HG03342 (cell line): ENCODE measurements at regions not wholly inside any gene's neighbourhood (a gene's known extent, or its start where the extent isn't known, plus 50 kb on each side); places are given as distances from the start of the nearest gene placed in this dataset.
"Not testable (repeated sequence)": the region's sequence is repeated elsewhere in the genome, so short reads cannot be mapped to it uniquely, and the experiment has no call there.

Experiments used
- ATAC-seq: cut with Tn5 transposase; IDR thresholded peaks from one replicate; pipeline ENCODE4 v1.9.1; 2021; ENCODE audit warnings: mild to moderate bottlenecking, moderate library complexity; ENCODE audit not compliant: unreplicated experiment

GRCh38 chr3:177906126-177906511 lies 630.1 kb upstream of the KCNMB2 start:
- ATAC-seq, result no peak

GRCh38 chr3:177906578-177907229 lies 629.5 kb upstream of the KCNMB2 start:
- no peak for ATAC-seq

- ATAC-seq, result not testable (repeated sequence)
Measured at GRCh38 chr3:177909530-177909929, 626.7 kb upstream of the KCNMB2 start.

GRCh38 chr3:177914224-177914623 lies 622.0 kb upstream of the KCNMB2 start:
- no peak for ATAC-seq

- ATAC-seq, result no peak
Measured at GRCh38 chr3:177916461-177916860, 619.8 kb upstream of the KCNMB2 start.

- no peak for ATAC-seq
Measured at GRCh38 chr3:177917234-177917861, 618.9 kb upstream of the KCNMB2 start.

- ATAC-seq, result no peak
Measured at GRCh38 chr3:177921153-177921552, 615.1 kb upstream of the KCNMB2 start.

- no peak for ATAC-seq
Measured at GRCh38 chr3:177924261-177924660, 612.0 kb upstream of the KCNMB2 start.

- ATAC-seq, result no peak
Measured at GRCh38 chr3:177928172-177928873, 607.9 kb upstream of the KCNMB2 start.

GRCh38 chr3:177929310-177929709 lies 606.9 kb upstream of the KCNMB2 start:
- no peak for ATAC-seq

- ATAC-seq, result no peak
Measured at GRCh38 chr3:177930771-177931170, 605.5 kb upstream of the KCNMB2 start.

GRCh38 chr3:177931346-177931745 lies 604.9 kb upstream of the KCNMB2 start:
- no peak for ATAC-seq

- no peak for ATAC-seq
Measured at GRCh38 chr3:177932346-177932745, 603.9 kb upstream of the KCNMB2 start.

GRCh38 chr3:177932750-177933660 lies 603.2 kb upstream of the KCNMB2 start:
- no peak for ATAC-seq

- no peak for ATAC-seq
Measured at GRCh38 chr3:177934001-177934891, 602.0 kb upstream of the KCNMB2 start.

- no peak for ATAC-seq
Measured at GRCh38 chr3:177935047-177935446, 601.2 kb upstream of the KCNMB2 start.

GRCh38 chr3:177936721-177937120 lies 599.5 kb upstream of the KCNMB2 start:
- ATAC-seq, result no peak

- no peak for ATAC-seq
Measured at GRCh38 chr3:177942911-177943310, 593.3 kb upstream of the KCNMB2 start.

GRCh38 chr3:177944228-177944661 lies 592.0 kb upstream of the KCNMB2 start:
- no peak for ATAC-seq

- ATAC-seq, result no peak
Measured at GRCh38 chr3:177946048-177946447, 590.2 kb upstream of the KCNMB2 start.
